NCI-H128 (cell line): ENCODE measurements at regions not wholly inside any gene's neighbourhood (a gene's known extent, or its start where the extent isn't known, plus 50 kb on each side); places are given as distances from the start of the nearest gene placed in this dataset.

ENCODE experiments used
- DNase-seq: peaks from one replicate; lab custom pipeline; 2025; ENCODE audit not compliant: unreplicated experiment; lab: John Stamatoyannopoulos, UW

DNA sequence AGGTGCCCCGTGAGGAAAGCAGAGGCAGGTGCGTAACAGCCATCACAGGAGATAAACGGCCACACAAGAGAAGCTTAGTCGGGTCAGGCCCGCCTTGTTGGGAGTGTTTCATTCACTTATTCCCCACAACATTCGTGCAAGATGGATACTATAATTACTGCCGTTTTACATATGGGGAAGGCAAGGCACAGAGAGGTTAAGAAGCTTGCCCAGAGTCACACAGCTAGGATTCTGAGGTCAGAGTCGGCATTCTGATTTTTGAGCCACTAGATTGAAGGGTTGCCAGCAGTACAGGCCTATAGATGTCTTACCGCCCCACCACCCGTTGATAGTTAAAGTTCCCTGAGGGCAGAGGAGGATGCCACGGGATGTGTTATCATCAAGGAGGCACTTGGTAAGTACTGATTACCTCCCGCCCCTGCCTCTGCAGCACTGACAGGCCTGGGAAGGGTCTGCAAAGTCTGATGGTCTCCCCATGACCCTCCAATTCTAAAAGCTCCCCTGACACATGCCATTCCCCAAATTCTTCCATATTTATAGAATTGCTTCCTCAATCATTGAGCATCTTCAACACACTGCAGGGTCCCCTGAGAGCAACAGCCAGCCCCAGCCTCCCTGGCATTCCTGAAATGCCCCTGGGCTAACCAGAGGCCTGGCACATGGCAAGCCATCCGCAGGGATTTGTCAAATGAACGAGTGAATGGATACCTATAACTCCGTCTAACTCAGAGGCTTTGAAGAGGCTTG, 74.7 kb upstream of the CLDN14 start:
- DNase-seq, result no peak

DNA sequence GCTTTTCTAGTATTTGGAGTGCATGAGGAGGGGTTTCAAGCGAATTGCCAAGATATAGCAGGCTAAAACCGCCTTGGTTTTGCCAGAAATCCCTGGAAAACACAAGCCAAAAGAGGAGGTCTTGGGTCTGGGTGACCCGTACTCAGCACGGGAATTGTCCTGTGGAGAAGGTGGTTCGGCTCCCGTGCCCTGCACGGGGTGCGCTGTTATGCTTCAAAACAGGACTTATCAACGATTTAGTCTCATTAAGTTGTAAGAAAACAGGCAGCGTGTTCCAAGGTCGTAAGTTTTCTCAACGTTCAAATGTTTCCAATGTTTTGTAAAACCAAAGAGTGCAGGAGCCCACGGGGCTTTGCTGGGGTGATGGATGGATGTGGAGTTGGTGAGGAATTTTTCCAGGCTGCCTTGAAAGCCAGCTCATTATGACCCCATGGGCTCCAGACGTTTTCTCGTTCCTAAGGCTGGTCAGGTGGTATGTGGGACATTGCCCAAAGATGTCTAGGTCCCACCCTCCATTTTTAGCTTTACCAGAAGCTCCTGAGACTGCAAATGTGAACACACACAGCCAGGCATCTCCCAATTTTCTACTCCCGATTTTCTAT, 75.4 kb upstream of the CLDN14 start:
- DNase-seq, result no peak

DNA sequence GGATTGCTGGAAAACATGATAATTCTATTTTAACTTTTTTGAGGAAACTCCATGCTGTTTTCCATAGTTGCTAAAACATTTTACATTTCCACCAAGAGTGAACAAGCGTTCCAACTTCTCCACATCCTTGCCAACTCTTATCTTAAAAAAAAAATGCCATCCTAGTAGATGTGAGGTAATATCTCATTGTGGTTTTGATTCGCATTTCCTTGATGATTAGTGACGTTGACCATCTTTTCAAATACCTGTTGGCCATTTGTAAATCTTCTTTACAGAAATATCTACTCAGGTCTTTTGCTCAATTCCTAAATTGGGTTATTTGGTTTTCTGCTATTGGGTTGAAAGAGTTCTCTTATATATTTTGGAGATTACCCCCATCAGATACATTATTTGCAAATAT, 77.4 kb upstream of the CLDN14 start:
- no peak for DNase-seq

DNA sequence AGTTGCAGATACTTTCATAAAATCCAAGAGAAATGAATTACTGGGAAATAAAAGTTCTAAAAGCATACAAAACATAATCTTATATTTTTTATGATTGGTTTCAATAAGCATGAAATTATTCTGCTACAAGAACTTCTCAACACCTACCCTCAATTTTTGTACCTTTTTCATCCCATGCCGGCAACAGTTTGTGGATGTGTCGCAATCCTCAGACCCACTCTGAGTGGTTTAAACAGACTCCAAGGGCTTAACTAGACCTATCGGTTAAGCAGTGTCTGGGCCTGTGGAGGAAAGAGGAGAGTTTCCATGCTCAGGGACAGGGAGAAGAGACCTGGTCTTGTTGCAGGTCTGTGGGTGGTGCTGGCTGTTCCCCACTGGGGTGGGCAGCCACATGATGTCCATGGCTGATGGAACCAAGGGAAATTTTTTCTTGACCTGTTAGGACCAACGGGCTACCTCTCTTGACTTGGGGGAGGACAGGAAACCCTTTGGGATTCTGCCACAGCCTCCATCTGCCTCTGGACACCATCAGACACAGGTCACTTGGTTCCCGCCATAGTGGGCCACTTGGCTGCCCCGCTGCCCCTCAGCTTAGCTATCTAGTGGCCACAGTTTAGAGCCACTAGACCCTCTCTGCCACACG, 81.1 kb upstream of the CLDN14 start:
- DNase-seq, result no peak

DNA sequence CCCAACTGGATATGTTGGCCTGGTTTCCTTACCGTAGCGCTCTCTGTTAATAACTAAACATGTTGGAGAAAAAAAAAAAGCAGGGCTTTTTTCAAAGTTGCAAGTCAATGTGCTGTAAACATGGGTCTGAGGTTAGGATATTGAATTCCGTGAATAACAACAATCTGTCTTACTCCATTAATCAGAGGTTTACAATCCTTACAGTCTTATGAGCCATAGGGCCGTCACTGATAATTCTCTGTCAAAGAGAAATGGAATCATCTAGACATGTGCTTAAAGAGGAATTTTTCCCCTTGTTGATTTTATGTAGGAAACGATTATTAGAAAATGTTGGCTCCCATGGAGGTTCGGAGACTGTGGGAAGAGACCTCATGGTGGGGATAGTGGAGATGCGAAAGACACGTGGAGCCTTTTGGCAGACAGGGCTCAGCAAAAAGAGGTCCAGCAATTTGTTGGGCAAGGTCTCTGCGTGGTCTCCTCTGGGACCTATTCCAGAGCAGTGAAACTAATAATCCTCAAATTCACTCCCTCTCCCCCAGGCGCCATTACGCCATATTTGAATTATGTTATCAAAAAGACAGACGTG, 83.5 kb upstream of the CLDN14 start:
- no peak for DNase-seq

DNA sequence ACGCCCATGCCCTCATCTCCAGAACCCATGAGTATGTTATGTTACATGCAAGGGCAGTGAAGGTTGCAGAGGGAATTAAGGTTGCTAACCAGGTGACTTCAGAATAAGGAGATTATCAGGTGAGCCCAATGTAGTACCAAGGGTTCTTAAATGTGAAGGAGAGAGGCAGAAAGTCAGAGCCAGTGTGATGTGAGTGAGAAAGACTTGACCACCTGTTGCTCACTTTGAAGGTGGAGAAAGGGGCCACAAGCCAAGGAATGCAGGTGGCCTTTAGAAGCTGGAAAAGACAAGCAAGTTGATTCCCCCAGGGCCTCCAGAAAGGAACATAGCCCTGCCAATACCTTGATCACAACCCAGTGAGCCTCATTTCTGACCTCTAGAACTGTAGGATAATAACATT, 84.7 kb upstream of the CLDN14 start:
- no peak for DNase-seq

DNA sequence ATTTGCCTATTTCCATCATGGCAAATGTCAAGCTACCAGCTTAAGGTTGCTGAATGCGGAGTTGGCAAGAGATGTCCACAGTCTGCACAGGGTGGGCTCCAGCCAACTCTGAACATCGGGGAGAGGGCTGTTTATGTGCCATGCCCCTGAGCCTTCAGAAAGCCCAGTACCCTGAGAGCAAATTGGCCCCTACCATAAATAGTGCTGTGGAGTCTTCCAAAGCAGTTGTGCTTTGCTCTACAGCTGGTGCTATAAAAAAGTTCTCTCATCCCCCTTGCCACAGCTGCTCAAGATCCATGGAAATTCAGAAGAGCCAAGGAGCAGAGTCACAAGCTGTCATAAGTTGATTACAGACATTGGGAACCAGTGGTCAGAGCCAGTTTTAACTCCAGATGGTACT, 85.6 kb upstream of the CLDN14 start:
- DNase-seq, result no peak

DNA sequence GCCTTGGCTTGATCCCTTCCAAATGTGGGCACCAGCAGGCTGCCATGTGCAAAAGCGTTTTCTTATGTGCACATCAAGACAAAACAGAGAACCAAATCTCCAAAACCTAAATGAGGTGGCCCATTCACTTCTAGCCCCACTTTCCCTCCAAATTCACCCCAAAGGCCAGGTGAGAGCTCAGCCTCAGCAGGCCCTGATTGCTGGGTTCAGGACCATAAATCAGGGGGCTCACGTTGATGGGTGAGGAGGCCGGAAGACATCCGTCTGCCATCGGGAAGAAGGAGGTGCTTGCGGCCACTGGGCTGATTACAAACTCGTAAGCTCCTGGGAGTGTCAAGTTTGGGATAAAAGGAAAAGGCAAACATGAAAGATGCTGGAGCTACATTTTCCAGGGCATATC, 86.7 kb upstream of the CLDN14 start:
- no peak for DNase-seq

DNA sequence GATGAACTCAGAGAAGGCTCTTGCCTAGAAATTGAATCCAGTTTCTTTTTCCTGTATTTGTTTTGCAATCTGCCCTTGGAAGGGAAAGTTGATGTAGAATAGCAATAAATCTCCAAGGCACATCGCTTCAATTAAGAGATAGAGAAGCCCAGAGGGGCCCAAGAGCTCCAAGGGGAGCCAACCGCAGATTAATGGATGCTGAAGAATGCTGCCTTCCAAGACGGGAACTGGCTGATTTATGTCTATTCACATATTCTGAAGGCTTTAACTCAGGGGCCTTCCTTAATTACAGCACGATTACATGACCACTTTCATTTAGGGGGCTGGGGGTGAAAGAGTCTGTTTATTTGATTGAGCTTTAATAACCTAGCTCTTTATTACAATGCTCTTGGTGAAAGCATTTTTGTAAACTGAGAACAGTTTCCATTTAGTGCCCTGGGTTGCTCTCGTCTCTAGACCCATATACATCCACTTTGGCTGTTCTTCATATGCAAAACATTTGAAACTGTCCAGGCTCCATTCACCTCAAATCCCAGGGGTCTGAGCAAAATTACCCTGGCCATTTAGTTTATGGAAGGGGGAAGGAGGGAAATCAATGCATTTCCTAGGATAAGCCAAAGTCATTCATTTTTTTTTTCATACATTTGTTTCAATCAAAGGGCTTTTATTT, 87.4 kb upstream of the CLDN14 start:
- DNase-seq, result no peak

DNA sequence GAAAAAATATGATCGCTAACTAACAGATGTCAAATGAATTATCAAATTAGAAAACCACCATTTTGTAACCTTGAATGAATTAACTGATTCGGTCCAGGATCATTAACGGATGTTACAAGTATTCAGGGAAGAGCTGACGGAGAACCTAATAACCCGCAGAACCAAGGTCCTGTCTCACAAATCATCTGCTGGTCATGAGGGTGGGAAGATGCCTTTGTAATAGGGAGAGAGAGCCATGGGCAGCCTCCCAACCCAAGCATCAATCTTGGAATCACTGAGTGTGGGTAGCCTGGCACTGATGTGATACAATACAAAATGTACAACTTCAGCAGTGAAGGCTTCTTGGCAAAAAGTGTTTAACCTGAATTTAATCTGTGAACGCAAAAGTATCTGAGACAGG, 89.6 kb upstream of the CLDN14 start:
- no peak for DNase-seq

DNA sequence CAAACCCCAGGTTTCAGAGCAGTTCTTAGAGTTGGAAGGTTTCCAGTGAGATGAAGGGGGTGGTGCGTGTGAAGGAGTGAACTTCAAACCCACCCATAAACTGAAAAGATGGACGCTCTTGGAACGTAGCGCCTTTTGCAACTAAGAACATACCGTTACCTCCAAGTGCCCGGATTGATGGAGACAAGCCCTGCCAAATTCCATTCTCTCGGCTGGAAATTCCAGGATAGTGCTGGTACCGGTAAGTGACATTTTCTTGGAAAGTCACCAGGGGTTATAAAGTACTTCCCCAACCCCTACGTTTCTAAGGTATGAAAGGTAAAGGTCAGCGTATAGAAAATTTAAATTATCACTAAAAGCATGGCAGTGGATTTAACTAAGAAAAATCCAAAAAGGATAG, 91.6 kb upstream of the CLDN14 start:
- no peak for DNase-seq

DNA sequence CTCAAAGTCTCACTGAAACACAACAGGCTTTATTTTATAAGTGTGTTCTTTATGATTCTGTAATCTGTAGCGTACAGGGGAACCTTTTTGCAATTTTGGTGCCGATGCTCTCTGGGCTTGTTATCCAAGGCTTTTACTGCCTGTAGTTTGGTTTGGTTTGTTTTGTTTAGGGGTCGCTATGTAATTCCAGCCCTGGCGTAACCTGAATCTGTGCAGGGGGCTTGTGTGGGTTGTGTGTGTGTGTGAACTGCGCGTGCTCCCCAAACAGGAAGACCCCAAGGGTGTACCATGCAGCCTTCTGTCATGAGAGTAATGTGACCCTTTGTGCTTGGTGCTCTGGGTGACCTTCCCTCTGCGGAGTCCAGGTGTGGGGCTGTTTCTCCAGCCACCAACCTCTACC, 92.1 kb upstream of the CLDN14 start:
- no peak for DNase-seq

DNA sequence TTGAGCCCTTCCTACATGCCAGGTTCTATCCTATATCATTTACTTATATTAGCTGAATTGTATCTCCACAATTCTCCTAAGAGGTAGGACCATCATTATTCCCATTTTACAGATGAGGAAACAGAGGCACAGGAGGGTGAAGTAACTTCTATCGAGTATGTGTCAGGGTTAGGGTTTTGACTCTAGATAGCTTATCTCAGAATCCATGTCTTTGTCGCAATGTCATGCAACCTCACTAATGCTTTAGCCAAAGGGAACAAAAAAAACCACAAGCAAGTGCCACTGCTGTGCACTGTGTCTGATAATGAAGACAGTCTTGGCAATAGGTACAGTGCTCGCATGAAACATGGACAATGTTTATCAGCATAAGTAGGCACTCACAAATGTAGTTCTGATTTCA, 95.4 kb upstream of the CLDN14 start:
- DNase-seq, result no peak

DNA sequence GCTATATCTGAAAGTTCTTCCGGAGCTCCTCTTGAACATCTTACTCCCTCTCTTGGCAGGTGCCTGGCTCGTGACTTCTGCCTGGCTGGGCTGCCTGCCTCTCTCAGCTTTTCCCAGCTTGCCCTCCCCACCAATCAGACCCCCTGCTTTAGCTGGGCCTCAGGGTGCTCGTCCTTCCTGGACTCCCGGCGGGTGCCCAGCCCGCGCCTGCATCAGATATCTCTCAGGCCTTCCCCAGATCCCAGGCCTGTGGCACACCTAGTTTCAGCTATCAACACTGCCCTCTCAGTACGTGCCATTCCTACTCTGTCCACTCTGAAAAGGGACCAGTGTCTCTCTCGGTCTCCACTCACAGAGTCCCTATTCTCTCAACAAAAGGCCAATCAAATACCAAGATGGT, 96.5 kb upstream of the CLDN14 start:
- no peak for DNase-seq

DNA sequence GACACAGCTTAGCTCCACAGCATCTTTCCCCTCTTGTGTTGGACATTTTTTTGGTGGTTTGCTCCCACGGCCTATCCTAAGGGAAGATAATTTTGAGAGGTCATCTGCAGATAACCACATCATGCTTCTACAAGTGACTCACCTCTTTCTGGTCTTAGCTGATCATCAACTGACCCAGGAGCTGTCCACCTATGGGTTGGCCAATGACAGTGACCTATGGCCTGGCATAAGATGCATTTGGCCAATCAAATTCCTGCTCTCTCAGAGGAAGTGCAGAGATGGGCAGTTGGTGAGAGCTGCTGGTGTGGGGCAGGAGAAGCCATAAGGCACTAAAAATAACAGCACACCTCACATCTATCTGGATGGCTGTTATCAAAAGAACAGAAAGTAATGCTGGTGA, 100.0 kb upstream of the CLDN14 start:
- DNase-seq, result no peak

DNA sequence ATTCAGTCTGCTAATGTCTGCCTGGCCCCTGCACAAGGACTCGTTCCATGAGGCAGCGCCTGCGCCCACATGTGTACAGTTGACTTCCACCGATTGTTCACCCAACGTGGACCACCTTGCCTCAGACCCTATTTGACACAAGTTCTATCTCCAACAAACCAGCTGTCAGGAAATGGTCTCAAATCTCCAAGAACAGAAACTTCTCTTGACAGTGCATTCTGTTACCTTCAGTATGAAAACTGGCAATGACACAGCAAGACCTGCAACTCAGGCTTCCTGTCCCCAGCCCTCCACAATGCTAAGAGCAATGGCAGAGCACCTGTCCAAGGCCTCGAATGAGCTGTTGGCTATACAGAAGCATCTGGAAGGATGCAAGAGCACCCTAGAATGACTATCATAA, 102.3 kb upstream of the CLDN14 start:
- DNase-seq, result no peak

DNA sequence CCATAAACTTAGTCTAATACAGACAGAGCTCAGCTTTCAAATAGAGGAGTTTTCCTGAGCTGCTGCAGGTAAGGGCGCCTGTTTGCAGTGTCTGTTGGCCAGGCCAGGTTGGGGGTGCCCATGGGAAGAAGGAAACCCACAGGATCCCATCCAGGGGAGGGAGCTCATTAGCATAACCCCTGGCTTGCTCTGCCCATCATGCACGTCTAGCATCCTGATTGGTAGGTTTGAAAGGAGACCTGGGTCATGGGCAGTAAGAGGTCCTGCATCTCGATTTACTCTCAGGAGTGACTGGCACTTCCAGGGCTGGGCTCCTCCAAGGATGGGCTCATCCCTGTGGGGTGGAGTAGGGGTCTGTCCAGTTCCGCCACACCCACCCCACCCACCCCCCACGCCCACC, 103.7 kb upstream of the CLDN14 start:
- DNase-seq, result no peak

DNA sequence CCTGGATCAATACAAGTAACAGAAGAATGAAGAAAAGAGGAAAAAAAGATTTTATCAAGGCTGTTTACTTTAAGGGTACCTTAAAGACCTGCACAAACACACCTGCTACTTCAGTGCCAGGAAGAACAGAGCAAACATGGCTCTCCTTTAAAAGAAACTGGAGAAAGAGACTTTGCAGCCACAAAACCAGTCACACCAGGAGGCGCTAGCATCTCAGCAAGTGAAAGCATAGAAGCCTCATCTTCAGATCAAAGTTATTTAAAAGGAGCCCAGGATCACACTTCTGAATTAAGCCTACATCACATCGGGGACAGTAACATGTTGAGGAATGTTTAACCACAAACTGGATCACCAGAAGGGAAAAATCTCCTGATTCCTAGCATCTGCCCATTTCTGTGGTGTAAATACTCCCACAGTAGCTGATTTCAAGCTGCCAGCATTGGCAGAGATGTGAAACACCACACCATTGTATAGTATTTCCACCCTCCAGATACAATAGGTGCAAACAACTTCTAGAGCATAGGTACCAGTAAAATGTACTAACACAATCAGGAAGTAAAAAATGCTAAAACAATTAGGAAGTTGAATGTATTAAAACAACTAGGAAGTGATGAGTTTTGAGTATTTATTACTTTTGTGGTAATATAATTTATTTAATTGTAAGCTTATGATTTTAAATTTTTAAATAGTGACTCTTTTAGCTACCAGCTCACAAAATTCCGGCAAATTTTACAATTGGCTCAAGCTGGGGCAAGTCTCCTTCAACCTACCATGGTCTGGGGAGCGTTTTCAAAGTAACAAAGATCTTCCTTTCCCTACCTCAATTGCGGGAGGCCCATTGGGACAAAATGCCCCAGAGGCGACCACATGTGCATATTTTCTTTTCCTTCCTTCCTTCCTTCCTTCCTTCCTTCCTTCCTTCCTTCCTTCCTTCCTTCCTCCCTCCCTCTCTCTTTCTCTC, 105.3 kb upstream of the CLDN14 start:
- no peak for DNase-seq

DNA sequence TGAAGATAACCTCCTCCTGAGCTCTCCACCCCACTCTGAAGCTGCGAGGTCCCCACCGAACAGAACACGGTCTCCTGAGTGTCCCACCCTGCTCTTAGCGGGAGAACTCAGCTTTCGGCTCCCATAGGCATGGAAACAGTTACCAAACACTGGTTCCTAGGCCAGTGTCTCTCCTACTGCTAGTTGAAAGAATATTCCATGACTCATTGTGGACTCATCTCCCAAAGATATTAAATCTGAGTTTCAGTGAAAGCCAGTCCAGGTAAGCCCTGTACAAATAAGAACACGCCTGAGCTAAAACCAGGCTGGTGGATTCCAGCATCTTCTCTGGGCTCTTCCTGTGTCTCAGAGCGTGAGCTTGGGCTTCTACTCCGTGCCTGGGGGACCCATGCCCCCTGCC, 107.5 kb upstream of the CLDN14 start:
- DNase-seq, result no peak

DNA sequence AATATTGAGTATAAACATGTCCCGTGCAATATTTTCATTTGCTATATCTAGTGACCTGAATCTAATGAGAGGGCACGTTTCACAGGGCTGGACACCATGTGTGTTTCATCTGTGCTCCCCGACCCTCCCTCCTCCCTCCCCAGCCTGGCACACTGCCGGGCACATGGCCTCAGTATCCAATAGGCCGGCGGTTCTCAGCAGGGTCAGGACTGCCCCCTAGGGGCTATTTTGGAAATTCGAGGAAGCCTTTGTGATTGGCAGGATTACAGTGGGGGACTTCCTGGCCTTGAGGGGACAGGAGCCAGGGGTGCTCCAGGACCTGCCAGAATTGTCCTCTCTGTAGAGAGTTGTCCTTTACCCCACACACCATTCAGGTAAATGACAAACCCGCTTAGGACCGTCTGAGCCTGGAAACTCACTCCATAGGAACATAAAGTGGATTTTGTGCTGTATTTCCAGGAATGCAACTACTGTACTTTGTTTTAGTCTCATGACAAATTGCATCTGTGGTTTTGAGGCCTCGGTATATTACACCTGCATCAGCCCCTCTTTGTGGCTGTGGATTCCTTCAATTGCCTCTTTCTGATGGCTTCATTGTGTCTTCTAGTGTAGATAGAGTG, 109.5 kb upstream of the SIM2 start:
- DNase-seq, result no peak
